ENCODE measurements at regions not wholly inside any gene's neighbourhood (a gene's known extent, or its start where the extent isn't known, plus 50 kb on each side); places are given as distances from the start of the nearest gene placed in this dataset.
"Not testable (repeated sequence)": the region's sequence is repeated elsewhere in the genome, so short reads cannot be mapped to it uniquely, and the experiment has no call there.

DNA sequence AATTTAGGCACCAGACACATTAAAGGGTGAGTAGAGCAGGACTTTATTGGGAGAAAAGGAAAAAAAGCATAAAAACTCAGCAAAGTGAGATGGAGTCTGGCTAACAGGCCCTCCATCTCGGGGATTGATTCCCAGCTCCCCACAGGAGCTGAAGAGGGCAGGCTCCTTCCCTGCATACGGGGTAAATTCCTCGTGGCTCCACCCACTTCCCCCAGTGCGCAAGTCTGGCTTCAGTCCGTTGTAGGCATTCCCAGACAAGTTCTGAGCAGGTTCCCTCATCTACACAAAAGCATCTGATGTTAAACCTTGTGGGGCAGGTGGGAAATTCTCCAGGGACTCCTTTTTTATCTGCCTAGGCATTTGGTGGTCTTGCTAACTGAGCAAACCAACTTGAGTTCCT is 722.6 kb downstream of the ZNF385D start:
- no peak for DNase-seq (ENCODE audit: low read depth in 1 of 2, low spot score in 1 of 2)

GRCh38 chr3:21024563-21024962 is 726.4 kb downstream of the ZNF385D start:
- no peak for DNase-seq (ENCODE audit: low read depth in 1 of 2, low spot score in 1 of 2)

- DNase-seq (ENCODE audit: low read depth in 1 of 2, low spot score in 1 of 2): no peak
These were observed 730.3 kb downstream of the ZNF385D start for GRCh38 chr3:21020681-21021080.

- no peak for DNase-seq (ENCODE audit: low read depth in 1 of 2, low spot score in 1 of 2)
These were observed 731.0 kb downstream of the ZNF385D start for GRCh38 chr3:21020043-21020442.

DNA sequence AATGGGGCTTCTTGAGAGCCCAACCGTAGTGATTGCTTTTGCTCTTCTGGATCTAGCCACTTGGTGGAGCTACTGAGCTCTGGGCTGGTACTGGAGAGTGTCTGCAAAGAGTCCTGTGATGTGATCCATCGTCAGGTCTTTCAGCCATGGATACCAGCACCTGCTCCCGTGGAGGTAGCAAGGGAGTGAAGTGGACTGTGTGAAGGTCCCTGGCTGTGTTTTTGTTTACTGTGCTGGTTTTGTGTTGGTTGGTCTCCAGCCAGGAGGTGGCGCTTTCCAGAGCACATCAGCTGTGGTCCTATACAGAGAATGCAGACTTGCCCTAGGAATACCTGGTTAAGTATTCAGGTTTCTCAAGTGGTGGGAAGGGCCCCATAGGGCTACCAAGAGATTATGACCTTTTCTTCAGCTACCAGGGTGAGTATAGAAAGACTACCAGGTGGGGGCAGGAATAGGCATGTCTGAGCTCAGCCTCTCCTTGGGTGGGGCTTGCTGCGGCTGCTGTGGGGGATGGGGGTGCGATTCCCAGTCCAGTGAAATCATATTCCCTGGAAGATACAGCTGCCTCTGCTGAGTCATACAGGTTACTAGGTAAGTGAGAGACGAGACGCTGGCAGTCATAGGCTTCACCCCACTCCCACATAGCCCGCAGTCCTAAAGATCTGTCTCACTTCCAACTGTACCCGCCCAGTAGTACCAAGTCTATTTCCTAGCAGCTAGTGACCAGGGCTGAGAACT is 733.7 kb downstream of the ZNF385D start:
- DNase-seq (ENCODE audit: low read depth in 1 of 2, low spot score in 1 of 2): no peak

- DNase-seq (ENCODE audit: low read depth in 1 of 2, low spot score in 1 of 2): no peak
These were observed 737.4 kb downstream of the ZNF385D start for GRCh38 chr3:21013566-21013965.

GRCh38 chr3:20999661-21000060 is 751.3 kb downstream of the ZNF385D start:
- DNase-seq (ENCODE audit: low read depth in 1 of 2, low spot score in 1 of 2): no peak

- no peak for DNase-seq (ENCODE audit: low read depth in 1 of 2, low spot score in 1 of 2)
These were observed 753.8 kb downstream of the ZNF385D start for GRCh38 chr3:20997183-20997582.

GRCh38 chr3:20990896-20991295 is 760.1 kb downstream of the ZNF385D start:
- no peak for DNase-seq (ENCODE audit: low read depth in 1 of 2, low spot score in 1 of 2)

GRCh38 chr3:20989653-20990052 is 761.4 kb downstream of the ZNF385D start:
- not testable (repeated sequence) for DNase-seq (ENCODE audit: low read depth in 1 of 2, low spot score in 1 of 2)

GRCh38 chr3:20984594-20985205 is 766.3 kb downstream of the ZNF385D start:
- no peak for DNase-seq (ENCODE audit: low read depth in 1 of 2, low spot score in 1 of 2)

- no peak for DNase-seq (ENCODE audit: low read depth in 1 of 2, low spot score in 1 of 2)
These were observed 775.8 kb downstream of the ZNF385D start for GRCh38 chr3:20975188-20975651.

- no peak for DNase-seq (ENCODE audit: low read depth in 1 of 2, low spot score in 1 of 2)
These were observed 776.6 kb downstream of the ZNF385D start for GRCh38 chr3:20974396-20974795.

- not testable (repeated sequence) for DNase-seq (ENCODE audit: low read depth in 1 of 2, low spot score in 1 of 2)
These were observed 780.2 kb downstream of the ZNF385D start for GRCh38 chr3:20970807-20971206.

DNA sequence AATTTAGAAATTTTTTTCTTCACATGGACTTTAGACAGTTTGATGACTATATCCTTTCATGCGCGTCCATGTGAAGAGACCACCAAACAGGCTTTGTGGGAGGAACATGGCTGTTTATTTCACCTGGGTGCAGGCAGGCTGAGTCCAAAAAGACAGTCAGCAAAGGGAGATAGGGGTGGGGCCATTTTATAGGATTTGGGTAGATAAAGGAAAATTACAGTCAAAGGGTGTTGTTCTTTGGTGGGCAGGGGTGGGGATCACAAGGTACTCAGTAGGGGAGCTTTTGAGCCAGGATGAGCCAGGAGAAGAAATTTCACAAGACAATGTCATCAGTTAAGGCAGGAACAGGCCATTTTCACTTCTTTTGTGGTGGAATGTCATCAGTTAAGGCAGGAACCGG is 781.5 kb upstream of the SGO1 start:
- not testable (repeated sequence) for DNase-seq (ENCODE audit: low read depth in 1 of 2, low spot score in 1 of 2)

- DNase-seq (ENCODE audit: low read depth in 1 of 2, low spot score in 1 of 2): no peak
These were observed 772.2 kb upstream of the SGO1 start for GRCh38 chr3:20958161-20958560.

DNA sequence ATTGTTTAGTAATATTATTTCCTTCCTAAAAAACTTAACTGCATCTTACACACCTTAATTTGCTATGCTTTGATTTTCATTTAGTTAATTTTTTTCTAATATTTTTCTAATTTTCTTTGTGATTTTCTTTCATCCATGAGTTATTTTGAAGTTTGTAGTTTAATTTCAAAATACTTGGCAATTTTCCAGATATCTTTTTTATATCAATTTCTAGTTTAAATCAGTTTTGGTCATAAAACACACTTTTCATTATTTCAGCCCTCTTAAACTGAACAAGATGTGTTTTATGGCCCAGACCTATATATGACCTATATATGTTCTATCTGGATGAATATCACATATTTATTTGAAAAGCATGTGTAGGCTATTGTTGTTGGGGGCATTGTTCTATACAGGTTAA is 759.9 kb upstream of the SGO1 start:
- no peak for DNase-seq (ENCODE audit: low read depth in 1 of 2, low spot score in 1 of 2)

DNA sequence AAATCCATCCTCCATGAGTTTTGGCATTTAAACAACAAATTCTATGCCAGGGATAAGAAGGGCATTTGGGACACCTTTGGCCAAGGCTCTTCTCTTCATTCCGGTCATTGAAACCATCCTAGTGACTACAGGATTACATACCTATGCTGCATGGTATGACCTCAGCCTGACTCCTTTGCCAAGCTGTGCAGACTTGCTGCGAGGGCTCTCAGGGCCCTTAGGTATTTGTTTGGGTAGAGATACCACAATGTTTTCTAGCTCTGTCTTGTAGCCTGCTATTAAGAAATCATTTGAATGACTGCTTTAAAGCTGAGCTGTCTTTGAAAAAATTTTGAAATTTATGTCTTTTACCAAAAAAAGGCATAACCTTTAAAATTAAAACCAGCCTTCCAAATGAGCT is 749.8 kb upstream of the SGO1 start:
- DNase-seq (ENCODE audit: low read depth in 1 of 2, low spot score in 1 of 2): no peak

DNA sequence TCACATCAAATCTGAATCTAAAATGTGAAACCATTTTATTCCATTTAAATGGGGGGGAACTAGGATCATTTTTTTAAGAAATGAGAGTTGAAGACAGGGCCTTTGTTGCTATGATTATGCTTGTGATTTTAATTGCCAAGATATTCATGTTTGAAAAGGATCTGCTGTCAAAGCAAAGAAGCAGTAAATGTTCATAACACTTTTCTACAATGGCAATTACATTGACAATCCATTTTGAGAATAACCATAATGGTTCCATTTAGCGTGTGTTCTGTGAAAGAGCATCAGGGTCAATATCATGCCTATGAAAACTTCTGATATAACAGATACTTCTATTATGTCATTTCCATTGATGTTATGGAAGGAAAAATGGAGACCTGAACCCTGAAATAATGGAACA is 745.8 kb upstream of the SGO1 start:
- no peak for DNase-seq (ENCODE audit: low read depth in 1 of 2, low spot score in 1 of 2)

- DNase-seq (ENCODE audit: low read depth in 1 of 2, low spot score in 1 of 2): no peak
These were observed 744.0 kb upstream of the SGO1 start for GRCh38 chr3:20930034-20930433.

- DNase-seq (ENCODE audit: low read depth in 1 of 2, low spot score in 1 of 2): no peak
These were observed 738.8 kb upstream of the SGO1 start for GRCh38 chr3:20924646-20925385.

DNA sequence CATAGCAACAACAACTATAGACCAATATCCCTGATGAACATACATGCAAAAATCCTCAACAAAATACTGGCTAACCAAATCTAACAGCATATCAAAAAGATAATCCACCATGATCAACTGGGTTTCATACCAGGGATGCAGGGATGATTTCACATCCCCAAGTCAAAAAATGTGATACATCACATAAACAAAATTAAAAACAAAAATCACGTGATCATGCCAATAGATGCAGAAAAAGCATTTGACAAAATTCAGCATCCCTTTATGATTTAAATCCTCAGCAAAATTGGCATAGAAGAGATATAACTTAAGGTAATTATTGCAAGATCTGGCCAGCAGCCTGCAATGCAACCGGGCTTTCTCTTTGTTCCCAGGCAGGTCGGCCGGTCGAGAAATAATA is 735.1 kb upstream of the SGO1 start:
- not testable (repeated sequence) for DNase-seq (ENCODE audit: low read depth in 1 of 2, low spot score in 1 of 2)
